H1 (cell line): ENCODE measurements at regions not wholly inside any gene's neighbourhood (a gene's known extent, or its start where the extent isn't known, plus 50 kb on each side); places are given as distances from the start of the nearest gene placed in this dataset.

Source experiments
- CTCF ChIA-PET: fragments of 300-600 bp; sonication (Branson Sonifier 250); formaldehyde crosslinking; loops from one replicate; lab custom pipeline; 2021; ENCODE audit not compliant: partially characterized antibody; lab: Charles Lee
- POLR2A ChIA-PET: fragments of 300-600 bp; sonication (Branson Sonifier 250); formaldehyde crosslinking; loops from one replicate; lab custom pipeline; 2021; ENCODE audit warnings: inconsistent platforms; ENCODE audit not compliant: partially characterized antibody; lab: Charles Lee
- DNase-seq, 2 experiments: peaks; one replicate each; pipeline versions ENCODE4 v3.0.0 to v3.0.0-alpha.2; 2010 to 2022; ENCODE audit warnings: low spot score in 2 of 2, low read depth in 1 of 2, mixed read lengths in 1 of 2
- FAIRE-seq: peaks from 2 replicates; lab custom pipeline; 2011; peaks lifted over from hg19 to GRCh38; lab: Jason Lieb, UNC
- H2AFZ ChIP-seq: 2 replicates; pipeline ENCODE4 v1.8.1; 2012; ENCODE audit warnings: low read length, inconsistent platforms
- H2AK5ac ChIP-seq: 2 replicates; pipeline ENCODE4 v1.6.1; 2013; ENCODE audit warnings: low read depth, low read length
- H2BK120ac ChIP-seq: replicated peaks from 2 replicates; pipeline ENCODE3; 2013; ENCODE audit warnings: low read depth, low read length, inconsistent platforms
- H2BK12ac ChIP-seq: 2 replicates; pipeline ENCODE4 v1.6.1; 2013; ENCODE audit warnings: low read depth, low read length
- H2BK15ac ChIP-seq: 2 replicates; pipeline ENCODE4 v1.6.1; 2013; ENCODE audit warnings: low read length
- H2BK20ac ChIP-seq: 2 replicates; pipeline ENCODE4 v1.6.1; 2013; ENCODE audit warnings: low read length
- H2BK5ac ChIP-seq: 2 replicates; pipeline ENCODE4 v1.6.1; 2013; ENCODE audit warnings: low read depth, low read length
- H3K14ac ChIP-seq: 2 replicates; pipeline ENCODE4 v1.6.1; 2013; ENCODE audit warnings: inconsistent platforms; ENCODE audit not compliant: insufficient read length
- H3K18ac ChIP-seq: 2 replicates; pipeline ENCODE4 v1.6.1; 2013; ENCODE audit warnings: low read length; ENCODE audit errors: extremely low read depth
- H3K23ac ChIP-seq: 2 replicates; pipeline ENCODE4 v1.6.1; 2013; ENCODE audit warnings: inconsistent platforms; ENCODE audit not compliant: insufficient read length
- H3K23me2 ChIP-seq: 2 replicates; pipeline ENCODE4 v1.6.1; 2013; ENCODE audit warnings: low read depth, low read length
- H3K27ac ChIP-seq: 2 replicates; pipeline ENCODE4 v1.6.1; 2011; ENCODE audit warnings: low read depth, low read length, inconsistent platforms
- H3K27me3 ChIP-seq, 4 experiments: replicated peaks in 1 of 4; 1 replicate in 1 of 4; 2 replicates in 3 of 4; pipeline versions ENCODE4 v1.6.1 to v1.8.1; 2011 to 2013; ENCODE audit warnings: low read length in 3 of 4, mild to moderate bottlenecking in 3 of 4, inconsistent platforms in 2 of 4, mixed read lengths in 2 of 4, moderate library complexity in 1 of 4; ENCODE audit not compliant: control insufficient read depth in 3 of 4, insufficient read depth in 3 of 4; ENCODE audit errors: extremely low read depth in 1 of 4
- H3K36me3 ChIP-seq, 4 experiments: 2 replicates each; pipeline versions ENCODE4 v1.6.1 to v1.8.1; 2011 to 2013; ENCODE audit warnings: mild to moderate bottlenecking in 4 of 4, low read length in 3 of 4, moderate library complexity in 2 of 4, control low read depth in 1 of 4, inconsistent platforms in 1 of 4; ENCODE audit not compliant: insufficient read depth in 4 of 4, control insufficient read depth in 2 of 4
- H3K4ac ChIP-seq: replicated peaks from 2 replicates; pipeline ENCODE3; 2013; ENCODE audit warnings: low read length, low read depth, mixed read lengths, inconsistent platforms; ENCODE audit not compliant: insufficient read length
- H3K4me1 ChIP-seq, 4 experiments: replicated peaks in 1 of 4; 1 replicate in 1 of 4; 2 replicates in 3 of 4; pipeline versions ENCODE4 v1.6.1 to v1.8.1; 2011 to 2013; ENCODE audit warnings: low read length in 3 of 4, inconsistent platforms in 2 of 4, mixed read lengths in 1 of 4; ENCODE audit not compliant: insufficient read depth in 4 of 4, control insufficient read depth in 3 of 4
- H3K4me2 ChIP-seq, 2 experiments: 2 replicates each; pipeline versions ENCODE4 v1.6.1 to v1.8.1; 2011 to 2013; ENCODE audit warnings: low read depth in 2 of 2, low read length in 2 of 2, control low read depth in 1 of 2, inconsistent platforms in 1 of 2, mild to moderate bottlenecking in 1 of 2; ENCODE audit not compliant: insufficient read depth in 1 of 2
- H3K4me3 ChIP-seq, 4 experiments: fragments of 200-600, 300-600 bp in 1 of 4; sonication (generic), shearing (Covaris generic), sonication (Bioruptor Twin) in 1 of 4; 2 replicates each; pipeline versions ENCODE4 v1.5.1 to v1.8.1; 2011 to 2016; ENCODE audit warnings: low read length in 4 of 4, low read depth in 3 of 4, control low read depth in 2 of 4, inconsistent platforms in 2 of 4, mild to moderate bottlenecking in 2 of 4, mixed read lengths in 1 of 4, moderate library complexity in 1 of 4; ENCODE audit not compliant: insufficient read depth in 2 of 4; ENCODE audit errors: extremely low read depth in 1 of 4
- H3K56ac ChIP-seq: replicated peaks from 2 replicates; pipeline ENCODE3; 2013; ENCODE audit warnings: low read depth, mild to moderate bottlenecking, mixed read lengths, low read length, inconsistent platforms; ENCODE audit not compliant: insufficient read length
- H3K79me1 ChIP-seq: 2 replicates; pipeline ENCODE4 v1.6.1; 2013; ENCODE audit warnings: low read depth, low read length, control low read depth
- H3K79me2 ChIP-seq, 2 experiments: 2 replicates each; pipeline versions ENCODE4 v1.6.1 to v1.8.1; 2012 to 2013; ENCODE audit warnings: low read length in 2 of 2, mild to moderate bottlenecking in 2 of 2, inconsistent platforms in 1 of 2; ENCODE audit not compliant: insufficient read depth in 2 of 2, control insufficient read depth in 1 of 2
- H3K9ac ChIP-seq, 4 experiments: replicated peaks in 1 of 4; 1 replicate in 1 of 4; 2 replicates in 3 of 4; pipeline versions ENCODE4 v1.6.1 to v1.8.1; 2011 to 2013; ENCODE audit warnings: low read depth in 3 of 4, low read length in 3 of 4, control low read depth in 2 of 4, mild to moderate bottlenecking in 2 of 4, moderate library complexity in 2 of 4, inconsistent platforms in 1 of 4; ENCODE audit errors: extremely low read depth in 1 of 4
- H3K9me3 ChIP-seq, 2 experiments: 2 replicates each; pipeline versions ENCODE4 v1.6.1 to v1.8.1; 2012 to 2013; ENCODE audit warnings: mild to moderate bottlenecking in 2 of 2, moderate library complexity in 2 of 2, control low read depth in 1 of 2, inconsistent platforms in 1 of 2, low read depth in 1 of 2, low read length in 1 of 2, mixed read lengths in 1 of 2; ENCODE audit not compliant: insufficient read depth in 2 of 2
- H4K20me1 ChIP-seq, 2 experiments: replicated peaks in 1 of 2; 2 replicates each; pipeline versions ENCODE3 to v1.8.1; 2011 to 2013; ENCODE audit warnings: inconsistent platforms in 2 of 2, low read length in 2 of 2, mild to moderate bottlenecking in 1 of 2; ENCODE audit not compliant: insufficient read depth in 2 of 2, control insufficient read depth in 1 of 2
- H4K5ac ChIP-seq: 2 replicates; pipeline ENCODE4 v1.6.1; 2013; ENCODE audit warnings: low read length, low read depth, mixed read lengths, inconsistent platforms; ENCODE audit not compliant: insufficient read length
- H4K8ac ChIP-seq: 2 replicates; pipeline ENCODE4 v1.8.0; 2013; ENCODE audit warnings: mild to moderate bottlenecking, moderate library complexity, low read length, inconsistent platforms; ENCODE audit not compliant: insufficient read depth; ENCODE audit errors: extremely low read depth
- H4K91ac ChIP-seq: replicated peaks from 2 replicates; pipeline ENCODE3; 2013; ENCODE audit warnings: low read length, mixed read lengths, inconsistent platforms; ENCODE audit not compliant: insufficient read length
- BACH1 ChIP-seq: IDR thresholded peaks from 2 replicates; pipeline ENCODE4 v1.6.1; 2012; ENCODE audit warnings: low read length, improper control_type of control experiment
- BRCA1 ChIP-seq: IDR thresholded peaks from 2 replicates; pipeline ENCODE4 v1.6.1; 2012; ENCODE audit warnings: low read depth, low read length, improper control_type of control experiment
- EGR1 ChIP-seq: IDR thresholded peaks from 2 replicates; pipeline ENCODE4 v1.6.1; 2011; ENCODE audit warnings: low read depth, low read length, borderline replicate concordance
- GTF2F1 ChIP-seq: IDR thresholded peaks from 2 replicates; pipeline ENCODE4 v1.6.1; 2012; ENCODE audit warnings: low read depth, low read length, improper control_type of control experiment, borderline replicate concordance
- JUND ChIP-seq: IDR thresholded peaks from 2 replicates; pipeline ENCODE4 v1.6.1; 2011; ENCODE audit warnings: mild to moderate bottlenecking, improper control_type of control experiment, low read length
- KDM1A ChIP-seq: fragments of 200-600, 300-600 bp; sonication (generic); IDR thresholded peaks from 2 replicates; pipeline ENCODE4 v1.7.1; 2016; ENCODE audit warnings: mild to moderate bottlenecking, low read length, borderline replicate concordance
- KDM4A ChIP-seq: IDR thresholded peaks from one replicate; pipeline ENCODE4 v1.7.1; 2012; ENCODE audit warnings: low read depth, mild to moderate bottlenecking, moderate library complexity, low read length, inconsistent platforms; ENCODE audit not compliant: severe bottlenecking
- KDM5A ChIP-seq: fragments of 200-600 bp; IDR thresholded peaks from 2 replicates; pipeline ENCODE4 v1.7.1; 2012; ENCODE audit warnings: mild to moderate bottlenecking, low read length, inconsistent platforms, mixed read lengths
- MAFK ChIP-seq: IDR thresholded peaks from 2 replicates; pipeline ENCODE4 v1.6.1; 2012; ENCODE audit warnings: low read depth, mild to moderate bottlenecking, improper control_type of control experiment, low read length
- MAX ChIP-seq: IDR thresholded peaks from 2 replicates; pipeline ENCODE4 v1.6.1; 2012; ENCODE audit warnings: inconsistent platforms
- SIN3A ChIP-seq, 2 experiments: IDR thresholded peaks in 1 of 2; conservative IDR thresholded peaks in 1 of 2; 2 replicates each; pipeline ENCODE4 v1.6.1; 2011 to 2012; ENCODE audit warnings: low read length in 2 of 2, improper control_type of control experiment in 1 of 2, low read depth in 1 of 2, mild to moderate bottlenecking in 1 of 2
- SP1 ChIP-seq: IDR thresholded peaks from 2 replicates; pipeline ENCODE4 v1.6.1; 2011; ENCODE audit warnings: low read depth, low read length
- TAF7 ChIP-seq: optimal IDR thresholded peaks from 2 replicates; pipeline ENCODE3; 2011; ENCODE audit warnings: low read depth, mild to moderate bottlenecking, inconsistent platforms, low read length, moderate library complexity, borderline replicate concordance
- TEAD4 ChIP-seq: IDR thresholded peaks from 2 replicates; pipeline ENCODE4 v1.6.1; 2012; ENCODE audit warnings: low read depth, low read length, inconsistent platforms, mixed read lengths
- YY1 ChIP-seq: IDR thresholded peaks from 2 replicates; pipeline ENCODE4 v1.6.1; 2011; ENCODE audit warnings: low read depth, mild to moderate bottlenecking, low read length
- ZNF274 ChIP-seq: IDR thresholded peaks from 2 replicates; pipeline ENCODE4 v1.7.0; 2012; ENCODE audit warnings: low read length, borderline replicate concordance; ENCODE audit errors: extremely low read depth
- WGBS, 2 experiments: shearing (Covaris generic) in 1 of 2; methylation state at CpG; one replicate each; pipeline versions ENCODE4 v1.1.6 to v1.1.7; 2013 to 2015; ENCODE audit warnings: low lambda C conversion rate in 2 of 2, mixed read lengths in 2 of 2, inconsistent platforms in 1 of 2, low coverage in 1 of 2, missing lambda C conversion rate in 1 of 2; ENCODE audit not compliant: insufficient replicate concordance in 2 of 2, insufficient coverage in 1 of 2, insufficient read length in 1 of 2; ENCODE audit errors: extremely low coverage in 1 of 2, missing lambda C conversion rate in 1 of 2; 5-methylcytosine and 5-hydroxymethylcytosine counted together

GRCh38 chr20:47855799-47856198 lies 70.5 kb upstream of the SULF2 start:
- H3K18ac ChIP-seq, result no peak overlapping the region
- no peak overlapping the region for H2BK5ac ChIP-seq
- no peak overlapping the region for H2BK20ac ChIP-seq
- H3K36me3 ChIP-seq, result no peaks in the 10 kb centered on the region
- H3K4me2 ChIP-seq, result no peak overlapping the region
- POLR2A ChIA-PET, result no interaction called here
- 93% methylated on average over 4 of the region's 4 CpGs; no CpG with 5 or more reads in 1 of the 2 experiments for WGBS, 2 experiments
- no peak overlapping the region for H2AK5ac ChIP-seq
- H3K79me2 ChIP-seq, result no peaks in the 10 kb centered on the region
- H3K4ac ChIP-seq, result no peak overlapping the region
- H3K4me1 ChIP-seq, result no peaks in the 10 kb centered on the region; a peak in 1 of 7 replicates
- H3K14ac ChIP-seq, result no peak overlapping the region
- H2AFZ ChIP-seq, result no peak overlapping the region
- no peak overlapping the region for H4K91ac ChIP-seq
- H3K56ac ChIP-seq, result no peak overlapping the region
- H3K27me3 ChIP-seq, result no peaks in the 10 kb centered on the region
- no peaks in the 10 kb centered on the region for H4K20me1 ChIP-seq
- DNase-seq, result no peak
- no peak overlapping the region for H3K4me3 ChIP-seq
- no peak overlapping the region for H3K23ac ChIP-seq
- no peaks in the 10 kb centered on the region for H3K23me2 ChIP-seq
- H3K9ac ChIP-seq, result no peak overlapping the region
- CTCF ChIA-PET, result interaction anchor here (0.9 to 1.7 kb wide), 9 partner anchors 27 to 765 kb away, joined by 3 to 10 read pairs (median 3); no protein-coding TSS in a partner anchor
- no peak overlapping the region for H4K8ac ChIP-seq
- peaks cover 17 to 25% of the 10 kb centered on the region in 2 experiments; a peak in 3 of 4 replicates for H3K9me3 ChIP-seq
- H3K79me1 ChIP-seq, result no peaks in the 10 kb centered on the region
- no peak overlapping the region for H2BK12ac ChIP-seq
- H2BK15ac ChIP-seq, result no peak overlapping the region
- H4K5ac ChIP-seq, result no peak overlapping the region
- no peak for FAIRE-seq
- no peak overlapping the region for H3K27ac ChIP-seq
- no peak overlapping the region for H2BK120ac ChIP-seq
- TF ChIP-seq YY1 (no peak), MAFK (no peak), KDM5A (no peak), BACH1 (no peak), KDM1A (no peak), MAX (no peak), ZNF274 (no peak), JUND (no peak), TEAD4 (no peak), EGR1 (no peak), SIN3A (conservative IDR thresholded peaks at IDR 0.05 in 1 of 2, IDR thresholded peaks at IDR 0.05 in 1 of 2; ENCODE audit: low read depth in 1 of 2, low read length in 2 of 2) (no peak), KDM4A (no peak), GTF2F1 (no peak), SP1 (no peak), TAF7 (no peak), BRCA1 (no peak)
